Upper lobe of right lung (tissue), 1 donor: ENCODE measurements at regions not wholly inside any gene's neighbourhood (a gene's known extent, or its start where the extent isn't known, plus 50 kb on each side); places are given as distances from the start of the nearest gene placed in this dataset.

Experiments
- ATAC-seq: fragments of 200-7000 bp; cut with Tn5 transposase; one replicate; pipeline ENCODE4 v1.9.1; 2020; ENCODE audit warnings: mild to moderate bottlenecking, moderate library complexity
- DNase-seq: peaks from one replicate; pipeline ENCODE4 v3.0.0-alpha.2; 2020
- H3K27ac ChIP-seq: fragments of 200-600 bp; one replicate; pipeline ENCODE4 v1.8.0; 2022
- H3K27me3 ChIP-seq: fragments of 200-600 bp; one replicate; pipeline ENCODE4 v1.8.0; 2022; ENCODE audit warnings: mild to moderate bottlenecking
- H3K36me3 ChIP-seq: fragments of 200-600 bp; one replicate; pipeline ENCODE4 v1.8.0; 2022
- H3K4me1 ChIP-seq: fragments of 200-600 bp; one replicate; pipeline ENCODE4 v1.8.0; 2022
- H3K4me3 ChIP-seq: fragments of 200-600 bp; one replicate; pipeline ENCODE4 v1.8.0; 2022; ENCODE audit warnings: mild to moderate bottlenecking
- H3K9me3 ChIP-seq: fragments of 200-600 bp; one replicate; pipeline ENCODE4 v1.8.0; 2022
- intact Hi-C: fragments of 100-400 bp; cut with DNase I; formaldehyde crosslinking; loops from one replicate; pipeline ENCODE4 v1.11.0; 2022
- TF ChIP-seq, protein P1 (sequence below): fragments of 200-600 bp; IDR thresholded peaks from one replicate; pipeline ENCODE4 v1.8.0; 2022; ENCODE audit warnings: antibody characterized with exemption
- donor health status: DM: no; HTN: yes; CAD: no; lungs with severe emphysema.

DNA sequence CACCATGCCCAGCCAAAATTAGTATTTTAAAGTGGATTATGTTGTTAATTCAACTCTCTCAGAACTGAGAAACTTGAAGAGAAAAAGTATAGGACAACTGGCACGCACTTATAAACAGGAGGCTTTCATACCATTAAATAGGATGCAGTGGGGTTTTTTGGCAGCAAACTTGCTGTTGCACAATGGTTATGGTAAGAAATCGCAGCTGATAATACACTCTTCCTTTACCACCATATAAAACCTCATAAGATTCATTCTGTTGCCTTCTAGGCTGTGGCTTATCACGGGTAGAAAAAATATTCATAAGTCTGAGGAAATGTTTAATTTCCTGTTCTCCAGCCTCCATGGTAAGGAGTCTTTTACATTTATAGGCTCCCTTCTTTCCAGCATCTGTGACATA is 95.3 kb downstream of the TMCO5A start:
- no peaks in the 10 kb centered on the region for H3K36me3 ChIP-seq
- H3K9me3 ChIP-seq, result no peaks in the 10 kb centered on the region
- intact Hi-C loops, result no loop called here
- TF ChIP-seq, protein P1, sequence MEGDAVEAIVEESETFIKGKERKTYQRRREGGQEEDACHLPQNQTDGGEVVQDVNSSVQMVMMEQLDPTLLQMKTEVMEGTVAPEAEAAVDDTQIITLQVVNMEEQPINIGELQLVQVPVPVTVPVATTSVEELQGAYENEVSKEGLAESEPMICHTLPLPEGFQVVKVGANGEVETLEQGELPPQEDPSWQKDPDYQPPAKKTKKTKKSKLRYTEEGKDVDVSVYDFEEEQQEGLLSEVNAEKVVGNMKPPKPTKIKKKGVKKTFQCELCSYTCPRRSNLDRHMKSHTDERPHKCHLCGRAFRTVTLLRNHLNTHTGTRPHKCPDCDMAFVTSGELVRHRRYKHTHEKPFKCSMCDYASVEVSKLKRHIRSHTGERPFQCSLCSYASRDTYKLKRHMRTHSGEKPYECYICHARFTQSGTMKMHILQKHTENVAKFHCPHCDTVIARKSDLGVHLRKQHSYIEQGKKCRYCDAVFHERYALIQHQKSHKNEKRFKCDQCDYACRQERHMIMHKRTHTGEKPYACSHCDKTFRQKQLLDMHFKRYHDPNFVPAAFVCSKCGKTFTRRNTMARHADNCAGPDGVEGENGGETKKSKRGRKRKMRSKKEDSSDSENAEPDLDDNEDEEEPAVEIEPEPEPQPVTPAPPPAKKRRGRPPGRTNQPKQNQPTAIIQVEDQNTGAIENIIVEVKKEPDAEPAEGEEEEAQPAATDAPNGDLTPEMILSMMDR, result no peak
- no peak overlapping the region for H3K27ac ChIP-seq
- no peaks in the 10 kb centered on the region for H3K27me3 ChIP-seq
- H3K4me1 ChIP-seq, result peaks cover 9% of the 10 kb centered on the region
- H3K4me3 ChIP-seq, result no peak overlapping the region
- DNase-seq, result no peak
- no peak for ATAC-seq

DNA sequence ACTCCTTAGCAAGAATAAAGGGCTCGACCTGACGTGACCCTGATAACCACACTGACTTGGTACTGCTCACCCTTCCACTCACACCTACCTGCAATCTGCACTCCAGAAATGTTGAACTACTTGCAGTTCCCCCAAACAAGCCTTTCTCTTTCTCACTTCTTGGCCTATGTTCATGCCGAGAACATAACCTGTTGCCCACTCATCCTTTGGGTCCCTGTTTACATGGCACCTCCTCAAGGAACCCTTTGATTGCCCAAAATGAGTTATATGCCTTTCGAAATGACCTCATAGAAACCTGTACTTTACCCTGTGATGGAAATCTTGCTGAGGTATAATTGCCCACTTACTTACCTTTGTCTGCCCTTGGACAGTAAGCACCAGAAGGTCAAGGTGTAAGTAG is 96.2 kb downstream of the TMCO5A start:
- Histone ChIP-seq H3K4me3 (no peak overlapping the region), H3K27me3 (no peaks in the 10 kb centered on the region), H3K9me3 (no peaks in the 10 kb centered on the region), H3K36me3 (no peaks in the 10 kb centered on the region), H3K4me1 (peaks cover 9% of the 10 kb centered on the region), H3K27ac (no peak overlapping the region)
- TF ChIP-seq, protein P1, result no peak
- intact Hi-C loops, result no loop called here
- ATAC-seq, result no peak
- no peak for DNase-seq

DNA sequence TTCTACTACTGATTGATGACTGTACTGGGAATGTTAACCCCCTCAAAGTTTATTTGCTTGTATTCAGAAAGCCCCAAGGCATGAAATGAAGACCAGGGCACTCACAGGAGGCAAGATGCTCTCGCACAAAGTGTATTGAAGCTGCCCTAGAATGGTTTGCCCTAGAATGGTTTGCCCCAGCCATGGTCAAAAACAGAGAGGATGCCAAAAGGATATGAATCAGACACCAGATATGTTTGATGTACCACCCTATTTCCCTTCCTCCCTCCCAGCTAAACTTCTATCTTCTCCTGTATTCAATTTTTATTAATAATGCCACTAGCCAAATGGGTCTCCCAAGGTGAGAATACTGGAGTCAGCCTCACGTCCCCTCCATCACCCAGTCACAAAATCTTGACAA is 101.3 kb downstream of the TMCO5A start:
- Histone ChIP-seq H3K27ac (no peak overlapping the region), H3K9me3 (no peaks in the 10 kb centered on the region), H3K4me1 (no peaks in the 10 kb centered on the region), H3K4me3 (no peak overlapping the region), H3K27me3 (no peaks in the 10 kb centered on the region), H3K36me3 (no peaks in the 10 kb centered on the region)
- ATAC-seq (no peak), DNase-seq (no peak)
- TF ChIP-seq, protein P1, result no peak
- intact Hi-C loops, result no loop called here

DNA sequence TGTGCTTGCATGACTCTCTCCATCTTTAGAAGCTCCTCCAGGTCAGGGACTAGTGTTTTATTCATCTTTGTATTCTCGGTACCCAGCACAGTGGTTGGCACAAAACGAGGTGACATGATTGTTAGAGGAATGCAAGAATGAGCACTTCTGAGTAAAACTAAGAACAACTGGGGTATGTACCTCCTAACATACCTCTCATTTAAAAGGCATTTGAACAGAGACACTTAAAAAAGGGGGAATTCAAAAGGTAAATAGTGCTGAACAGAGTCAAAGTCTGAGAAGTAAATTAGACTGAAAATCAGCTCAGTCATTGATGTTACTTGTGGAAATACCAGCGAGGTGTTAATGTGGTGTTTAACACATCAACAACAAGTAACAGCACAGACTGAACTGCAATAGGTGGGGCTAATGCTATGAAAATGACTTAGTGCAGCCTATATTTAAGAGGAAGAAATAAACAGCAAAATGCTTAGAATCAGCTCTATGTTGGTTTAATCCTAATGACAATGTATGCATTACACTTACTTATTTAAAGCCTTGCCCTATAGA is 102.4 kb downstream of the TMCO5A start:
- Histone ChIP-seq H3K27me3 (no peaks in the 10 kb centered on the region), H3K27ac (no peak overlapping the region), H3K4me3 (no peak overlapping the region), H3K36me3 (no peaks in the 10 kb centered on the region), H3K4me1 (no peaks in the 10 kb centered on the region), H3K9me3 (no peaks in the 10 kb centered on the region)
- DNase-seq (no peak), ATAC-seq (no peak)
- TF ChIP-seq, protein P1, result no peak
- intact Hi-C loops, result no loop called here

DNA sequence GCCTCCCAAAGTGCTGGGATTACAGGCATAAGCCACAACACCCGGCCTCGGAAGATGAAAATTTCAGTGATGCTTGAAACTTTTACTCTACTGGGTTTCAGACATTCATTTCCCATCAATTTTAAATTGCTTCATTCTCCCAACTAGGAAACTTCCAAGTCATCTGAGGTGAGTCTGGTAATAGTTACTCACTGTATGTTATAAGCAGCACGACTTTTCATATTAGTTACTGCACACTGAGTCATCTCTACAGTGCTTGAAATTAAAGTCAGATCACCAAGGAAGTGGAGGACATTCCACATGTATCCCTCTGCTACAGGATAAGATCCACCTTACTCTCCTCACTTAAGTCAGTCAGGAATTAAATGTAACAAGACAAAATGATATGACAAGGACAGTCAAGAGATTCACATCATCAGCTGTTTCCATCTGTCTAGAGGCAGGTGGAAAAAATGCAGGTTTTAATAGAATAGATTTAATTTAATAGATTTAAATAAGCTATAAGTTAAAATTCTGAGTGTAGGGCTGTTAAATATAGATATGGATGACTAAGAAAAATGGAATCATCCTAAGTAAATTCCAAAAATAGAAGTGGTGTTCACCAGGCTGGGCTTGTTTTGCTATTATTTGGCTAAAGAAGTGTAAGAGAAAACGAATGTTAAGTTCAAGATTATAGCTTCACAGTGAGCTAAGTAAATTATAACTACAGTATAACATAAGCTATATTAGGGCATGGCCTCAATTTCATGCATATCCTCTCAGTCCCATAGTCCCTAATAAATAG is 104.4 kb downstream of the TMCO5A start:
- H3K36me3 ChIP-seq, result no peaks in the 10 kb centered on the region
- no peaks in the 10 kb centered on the region for H3K27me3 ChIP-seq
- no peaks in the 10 kb centered on the region for H3K9me3 ChIP-seq
- H3K27ac ChIP-seq, result no peak overlapping the region
- peaks cover 5% of the 10 kb centered on the region for H3K4me1 ChIP-seq
- TF ChIP-seq, protein P1, result no peak
- intact Hi-C loops, result no loop called here
- no peak for DNase-seq
- no peak for ATAC-seq
- no peak overlapping the region for H3K4me3 ChIP-seq
